ENCODE measurements at regions not wholly inside any gene's neighbourhood (a gene's known extent, or its start where the extent isn't known, plus 50 kb on each side); places are given as distances from the start of the nearest gene placed in this dataset.

DNA sequence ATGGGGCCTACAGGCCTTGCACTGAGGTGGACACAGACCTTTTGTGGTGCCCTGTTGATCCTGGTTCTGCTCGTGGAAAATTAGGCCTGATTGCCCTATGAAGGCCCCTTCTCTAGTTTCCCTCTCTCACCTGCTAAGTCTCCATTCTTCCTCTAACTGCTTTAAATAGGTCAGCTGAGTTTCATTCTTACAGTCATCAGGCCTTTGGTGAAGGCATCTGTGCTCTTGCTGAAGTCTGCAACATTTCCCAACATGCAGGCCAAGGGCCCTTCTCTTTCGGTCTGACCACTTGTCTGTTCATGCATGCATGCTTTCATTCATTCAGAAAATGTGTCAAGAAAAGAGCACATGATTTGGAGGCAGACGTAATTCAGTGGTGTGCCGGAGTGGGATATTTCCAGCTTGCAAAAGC, 244.0 kb downstream of the BUB3 start:
- Histone ChIP-seq H4K20me1 (ENCODE audit: insufficient read depth, low read length) (no peaks in the 10 kb centered on the region), H3K27ac (ENCODE audit: extremely low read length, insufficient read depth, low read length) (no peak overlapping the region), H3K4me1 (ENCODE audit: insufficient read depth, low read length) (no peaks in the 10 kb centered on the region), H3K27me3 (ENCODE audit: control insufficient read depth in 1 of 2, insufficient read depth in 2 of 2, low read length in 2 of 2) (peaks cover 0 to 3% of the 10 kb centered on the region in 2 experiments; a peak in 3 of 5 replicates), H3K9ac (ENCODE audit: insufficient read depth, low read depth, low read length) (no peak overlapping the region), H3K4me2 (ENCODE audit: low read depth, low read length) (no peak overlapping the region), H3K36me3 (replicated peaks in 1 of 2; ENCODE audit: control insufficient read depth in 1 of 2, insufficient read depth in 2 of 2, low read length in 2 of 2) (no peaks in the 10 kb centered on the region), H3K4me3 (replicated peaks in 1 of 3; ENCODE audit: insufficient read depth in 1 of 3, low read depth in 2 of 3, low read length in 3 of 3) (no peak overlapping the region), H3K79me2 (ENCODE audit: insufficient read depth, low read length) (no peaks in the 10 kb centered on the region), H3K9me3 (ENCODE audit: low read length) (no peaks in the 10 kb centered on the region), H2AFZ (ENCODE audit: low read length) (no peak overlapping the region)
- ATAC-seq: no peak
- in situ Hi-C loops (cut with HindIII; ENCODE audit: extremely low pct_ligation_motif_present, low pct_unique_long_range_greater_than_20kb): no loop called here
- CTCF ChIA-PET (ENCODE audit: low intra/inter-chr PET ratio, low total read pairs): no interaction called here
- no peak for FAIRE-seq
- no peak for DNase-seq (ENCODE audit: low spot score)
- BruUV-seq (replicated peaks): no TSS peak
- TF ChIP-seq ZNF326 (CRISPR knock-in tag; IDR thresholded peaks at IDR 0.05; ENCODE audit: borderline replicate concordance) (no peak), PRMT3 (CRISPR knock-in tag; IDR thresholded peaks at IDR 0.05; ENCODE audit: borderline replicate concordance, low read depth) (no peak)
- POLR2A ChIA-PET: no interaction called here
- intact Hi-C loops (cut with micrococcal nuclease; ENCODE audit: unreplicated experiment): no loop called here
- WGBS (ENCODE audit: low lambda C conversion rate): 47% methylated on average over 4 of the region's 4 CpGs

DNA sequence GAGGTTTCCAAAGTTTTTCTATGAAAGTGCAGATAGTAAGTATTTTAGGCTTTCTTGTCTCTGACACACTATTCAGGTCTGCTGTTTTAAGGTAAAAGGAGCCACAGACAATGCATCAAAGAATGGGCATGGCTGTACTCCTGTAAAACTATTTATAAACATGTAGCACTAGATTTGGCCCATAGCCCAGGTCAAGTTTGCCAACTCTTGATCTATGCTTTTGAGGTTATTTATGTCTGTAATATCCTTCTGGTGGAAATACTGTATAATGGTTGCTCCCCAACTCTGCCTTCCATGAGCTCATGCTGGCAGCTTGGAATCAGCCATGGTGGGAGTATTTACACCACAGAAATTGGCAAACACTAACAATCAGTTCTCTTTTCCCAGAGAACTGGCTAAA, 244.6 kb downstream of the BUB3 start:
- H3K27ac ChIP-seq (ENCODE audit: extremely low read length, insufficient read depth, low read length): no peak overlapping the region
- FAIRE-seq: no peak
- H3K4me1 ChIP-seq (ENCODE audit: insufficient read depth, low read length): no peaks in the 10 kb centered on the region
- TF ChIP-seq REL (CRISPR knock-in tag; conservative IDR thresholded peaks at IDR 0.05) (no peak), EED (CRISPR knock-in tag; IDR thresholded peaks at IDR 0.05) (no peak), SMARCE1 (IDR thresholded peaks at IDR 0.05; ENCODE audit: borderline replicate concordance) (no peak), ZBTB1 (CRISPR knock-in tag; IDR thresholded peaks at IDR 0.05; ENCODE audit: borderline replicate concordance) (no peak), CBX2 (IDR thresholded peaks at IDR 0.05; ENCODE audit: low read depth, low read length) (no peak), CBX2 (CRISPR knock-in tag; IDR thresholded peaks at IDR 0.05; ENCODE audit: low read depth) (no peak), TAF1 (CRISPR knock-in tag; IDR thresholded peaks at IDR 0.05) (no peak), SRSF9 (IDR thresholded peaks at IDR 0.05; ENCODE audit: borderline replicate concordance, insufficient read depth, low read depth, low read length, poor library complexity, severe bottlenecking) (no peak), ZNF530 (CRISPR knock-in tag; IDR thresholded peaks at IDR 0.05; ENCODE audit: low read depth) (no peak)
- TF ChIP-seq, protein P1, sequence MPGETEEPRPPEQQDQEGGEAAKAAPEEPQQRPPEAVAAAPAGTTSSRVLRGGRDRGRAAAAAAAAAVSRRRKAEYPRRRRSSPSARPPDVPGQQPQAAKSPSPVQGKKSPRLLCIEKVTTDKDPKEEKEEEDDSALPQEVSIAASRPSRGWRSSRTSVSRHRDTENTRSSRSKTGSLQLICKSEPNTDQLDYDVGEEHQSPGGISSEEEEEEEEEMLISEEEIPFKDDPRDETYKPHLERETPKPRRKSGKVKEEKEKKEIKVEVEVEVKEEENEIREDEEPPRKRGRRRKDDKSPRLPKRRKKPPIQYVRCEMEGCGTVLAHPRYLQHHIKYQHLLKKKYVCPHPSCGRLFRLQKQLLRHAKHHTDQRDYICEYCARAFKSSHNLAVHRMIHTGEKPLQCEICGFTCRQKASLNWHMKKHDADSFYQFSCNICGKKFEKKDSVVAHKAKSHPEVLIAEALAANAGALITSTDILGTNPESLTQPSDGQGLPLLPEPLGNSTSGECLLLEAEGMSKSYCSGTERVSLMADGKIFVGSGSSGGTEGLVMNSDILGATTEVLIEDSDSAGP (CRISPR knock-in tag; IDR thresholded peaks at IDR 0.05; ENCODE audit: borderline replicate concordance): no peak
- TF ChIP-seq, protein P2, sequence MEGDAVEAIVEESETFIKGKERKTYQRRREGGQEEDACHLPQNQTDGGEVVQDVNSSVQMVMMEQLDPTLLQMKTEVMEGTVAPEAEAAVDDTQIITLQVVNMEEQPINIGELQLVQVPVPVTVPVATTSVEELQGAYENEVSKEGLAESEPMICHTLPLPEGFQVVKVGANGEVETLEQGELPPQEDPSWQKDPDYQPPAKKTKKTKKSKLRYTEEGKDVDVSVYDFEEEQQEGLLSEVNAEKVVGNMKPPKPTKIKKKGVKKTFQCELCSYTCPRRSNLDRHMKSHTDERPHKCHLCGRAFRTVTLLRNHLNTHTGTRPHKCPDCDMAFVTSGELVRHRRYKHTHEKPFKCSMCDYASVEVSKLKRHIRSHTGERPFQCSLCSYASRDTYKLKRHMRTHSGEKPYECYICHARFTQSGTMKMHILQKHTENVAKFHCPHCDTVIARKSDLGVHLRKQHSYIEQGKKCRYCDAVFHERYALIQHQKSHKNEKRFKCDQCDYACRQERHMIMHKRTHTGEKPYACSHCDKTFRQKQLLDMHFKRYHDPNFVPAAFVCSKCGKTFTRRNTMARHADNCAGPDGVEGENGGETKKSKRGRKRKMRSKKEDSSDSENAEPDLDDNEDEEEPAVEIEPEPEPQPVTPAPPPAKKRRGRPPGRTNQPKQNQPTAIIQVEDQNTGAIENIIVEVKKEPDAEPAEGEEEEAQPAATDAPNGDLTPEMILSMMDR (CRISPR knock-in tag; IDR thresholded peaks at IDR 0.05): no peak
- H4K20me1 ChIP-seq (ENCODE audit: insufficient read depth, low read length): no peaks in the 10 kb centered on the region
- CTCF ChIA-PET (ENCODE audit: low intra/inter-chr PET ratio, low total read pairs): no interaction called here
- POLR2A ChIA-PET: no interaction called here
- H3K4me3 ChIP-seq (replicated peaks in 1 of 3; ENCODE audit: insufficient read depth in 1 of 3, low read depth in 2 of 3, low read length in 3 of 3): no peak overlapping the region
- no peak for DNase-seq (ENCODE audit: low spot score)
- intact Hi-C loops (cut with micrococcal nuclease; ENCODE audit: unreplicated experiment): no loop called here
- H3K9me3 ChIP-seq (ENCODE audit: low read length): no peaks in the 10 kb centered on the region
- H3K4me2 ChIP-seq (ENCODE audit: low read depth, low read length): no peak overlapping the region
- no peaks in the 10 kb centered on the region for H3K79me2 ChIP-seq (ENCODE audit: insufficient read depth, low read length)
- ATAC-seq: no peak
- in situ Hi-C loops (cut with HindIII; ENCODE audit: extremely low pct_ligation_motif_present, low pct_unique_long_range_greater_than_20kb): no loop called here
- peaks cover 0 to 3% of the 10 kb centered on the region in 2 experiments; a peak in 3 of 5 replicates for H3K27me3 ChIP-seq (ENCODE audit: control insufficient read depth in 1 of 2, insufficient read depth in 2 of 2, low read length in 2 of 2)
- no peaks in the 10 kb centered on the region for H3K36me3 ChIP-seq (replicated peaks in 1 of 2; ENCODE audit: control insufficient read depth in 1 of 2, insufficient read depth in 2 of 2, low read length in 2 of 2)
- H2AFZ ChIP-seq (ENCODE audit: low read length): no peak overlapping the region
- no TSS peak for BruUV-seq (replicated peaks)
- no peak overlapping the region for H3K9ac ChIP-seq (ENCODE audit: insufficient read depth, low read depth, low read length)

All from HepG2 (cell line).